ENCODE measurements at regions not wholly inside any gene's neighbourhood (a gene's known extent, or its start where the extent isn't known, plus 50 kb on each side); places are given as distances from the start of the nearest gene placed in this dataset.

DNA sequence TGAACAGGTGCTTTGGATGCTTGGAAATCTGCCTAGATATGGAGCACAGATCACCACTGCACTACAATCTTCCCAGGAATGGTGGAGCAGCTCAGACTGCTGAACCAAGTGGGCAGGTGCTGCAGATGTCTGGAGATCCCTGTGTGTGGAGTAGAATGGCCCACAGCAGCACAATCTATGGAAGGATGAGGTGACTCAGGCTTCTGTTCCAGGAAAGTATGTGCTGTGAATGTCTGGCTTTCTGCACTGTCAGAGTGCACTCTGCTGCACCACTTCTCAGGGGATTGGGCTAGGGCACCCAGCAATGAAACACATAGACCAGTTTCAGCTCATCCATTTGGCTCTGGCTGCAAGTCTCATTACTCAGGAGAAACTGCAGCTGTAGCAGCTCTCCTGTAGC, 865.4 kb upstream of the NXPH2 start:
- H3K36me3 ChIP-seq (ENCODE audit: insufficient read depth in 1 of 2, low read depth in 1 of 2), result no peaks in the 10 kb centered on the region
- no peak overlapping the region for H3K27ac ChIP-seq
- ATAC-seq (no peak), DNase-seq (no peak)
- H3K4me3 ChIP-seq, result no peak overlapping the region
- H3K9me3 ChIP-seq, result no peaks in the 10 kb centered on the region
- no peaks in the 10 kb centered on the region for H3K4me1 ChIP-seq
- intact Hi-C loops (cut with DNase I), result no loop called here
- no peaks in the 10 kb centered on the region for H3K27me3 ChIP-seq (ENCODE audit: insufficient read depth in 3 of 3, low read length in 2 of 3)
- TF ChIP-seq CTCF (IDR thresholded peaks at IDR 0.05), result no peak

GRCh38 chr2:139643139-139643538, 862.9 kb upstream of the NXPH2 start:
- DNase-seq (no peak), ATAC-seq (no peak)
- H3K4me3 ChIP-seq, result no peak overlapping the region
- no peaks in the 10 kb centered on the region for H3K9me3 ChIP-seq
- intact Hi-C loops (cut with DNase I), result no loop called here
- H3K4me1 ChIP-seq, result no peaks in the 10 kb centered on the region
- H3K27me3 ChIP-seq (ENCODE audit: insufficient read depth in 3 of 3, low read length in 2 of 3), result no peaks in the 10 kb centered on the region
- H3K36me3 ChIP-seq (ENCODE audit: insufficient read depth in 1 of 2, low read depth in 1 of 2), result no peaks in the 10 kb centered on the region
- TF ChIP-seq CTCF (IDR thresholded peaks at IDR 0.05), result no peak
- no peak overlapping the region for H3K27ac ChIP-seq

- ATAC-seq (no peak), DNase-seq (no peak)
- H3K27ac ChIP-seq, result no peak overlapping the region
- no peaks in the 10 kb centered on the region for H3K27me3 ChIP-seq (ENCODE audit: insufficient read depth in 3 of 3, low read length in 2 of 3)
- H3K4me3 ChIP-seq, result no peak overlapping the region
- WGBS, 3 donors, result 33 to 42% (median 39%) methylated on average over 1 of the region's 1 CpG
- no peaks in the 10 kb centered on the region for H3K4me1 ChIP-seq
- H3K36me3 ChIP-seq (ENCODE audit: insufficient read depth in 1 of 2, low read depth in 1 of 2), result no peaks in the 10 kb centered on the region
- no peak for TF ChIP-seq CTCF (IDR thresholded peaks at IDR 0.05)
- intact Hi-C loops (cut with DNase I), result no loop called here
- no peaks in the 10 kb centered on the region for H3K9me3 ChIP-seq
Measured at GRCh38 chr2:139631966-139632365, 851.8 kb upstream of the NXPH2 start.

GRCh38 chr2:139628931-139629330, 848.7 kb upstream of the NXPH2 start:
- Histone ChIP-seq H3K4me1 (no peaks in the 10 kb centered on the region), H3K4me3 (no peak overlapping the region), H3K27me3 (ENCODE audit: insufficient read depth in 3 of 3, low read length in 2 of 3) (no peaks in the 10 kb centered on the region), H3K27ac (no peak overlapping the region), H3K9me3 (no peaks in the 10 kb centered on the region), H3K36me3 (ENCODE audit: insufficient read depth in 1 of 2, low read depth in 1 of 2) (no peaks in the 10 kb centered on the region)
- TF ChIP-seq CTCF (IDR thresholded peaks at IDR 0.05), result no peak
- DNase-seq (no peak), ATAC-seq (no peak)
- WGBS, 3 donors, result 56 to 59% (median 57%) methylated on average over 2 of the region's 2 CpGs
- intact Hi-C loops (cut with DNase I), result no loop called here

DNA sequence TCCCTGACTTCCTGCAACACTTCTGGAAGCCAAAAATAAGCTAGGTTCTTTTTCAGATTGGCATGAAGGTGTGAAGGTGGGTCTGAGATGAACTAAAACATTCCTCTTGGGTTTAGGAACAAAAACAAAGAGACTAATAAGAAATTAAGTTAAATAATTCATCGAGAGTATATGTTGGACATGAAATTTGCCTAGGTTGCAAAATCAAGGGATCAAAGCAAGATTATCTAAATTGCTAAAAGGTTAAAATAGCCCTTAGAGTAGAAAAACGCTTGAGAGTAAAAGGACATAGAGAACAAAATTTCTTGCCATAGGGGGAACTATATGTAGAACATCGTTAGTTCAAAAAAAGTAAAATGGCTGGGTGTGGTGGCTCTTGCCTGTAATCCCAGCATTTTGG, 845.9 kb upstream of the NXPH2 start:
- H3K4me1 ChIP-seq, result no peaks in the 10 kb centered on the region
- intact Hi-C loops (cut with DNase I), result no loop called here
- 92% methylated on average over 3 of the region's 3 CpGs for WGBS, 3 donors
- H3K36me3 ChIP-seq (ENCODE audit: insufficient read depth in 1 of 2, low read depth in 1 of 2), result no peaks in the 10 kb centered on the region
- H3K27me3 ChIP-seq (ENCODE audit: insufficient read depth in 3 of 3, low read length in 2 of 3), result no peaks in the 10 kb centered on the region
- H3K27ac ChIP-seq, result no peak overlapping the region
- DNase-seq (no peak), ATAC-seq (no peak)
- TF ChIP-seq CTCF (IDR thresholded peaks at IDR 0.05), result no peak
- no peaks in the 10 kb centered on the region for H3K9me3 ChIP-seq
- no peak overlapping the region for H3K4me3 ChIP-seq

Measured in psoas muscle (tissue), 7 donors.